Fibroblast of gingiva (primary cell): ENCODE measurements at regions not wholly inside any gene's neighbourhood (a gene's known extent, or its start where the extent isn't known, plus 50 kb on each side); places are given as distances from the start of the nearest gene placed in this dataset.
"Not testable (repeated sequence)": the region's sequence is repeated elsewhere in the genome, so short reads cannot be mapped to it uniquely, and the experiment has no call there.

Experiments
- DNase-seq: peaks from one replicate; pipeline ENCODE4 v3.0.0-alpha.2; 2011; ENCODE audit warnings: low read depth

DNA sequence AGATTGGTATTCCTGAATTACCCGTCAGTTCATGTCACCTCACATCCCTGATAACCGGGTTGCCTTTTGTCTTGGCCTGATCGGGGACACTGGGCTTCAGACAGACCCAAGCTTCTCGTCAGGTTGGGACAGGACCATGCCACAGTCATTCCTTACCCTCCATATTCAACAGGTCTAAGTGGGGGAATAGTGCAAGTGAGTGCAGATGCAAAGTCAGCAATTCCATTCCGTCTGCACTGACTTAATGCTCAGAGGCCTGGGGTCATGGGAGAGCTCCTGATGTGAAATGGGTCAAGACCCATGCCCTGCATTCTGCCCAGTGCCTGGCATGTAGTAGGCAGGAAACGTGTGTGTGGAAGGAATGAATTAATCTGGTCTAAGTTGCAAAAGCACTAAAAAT lies 95.4 kb upstream of the PITRM1 start:
- no peak for DNase-seq

DNA sequence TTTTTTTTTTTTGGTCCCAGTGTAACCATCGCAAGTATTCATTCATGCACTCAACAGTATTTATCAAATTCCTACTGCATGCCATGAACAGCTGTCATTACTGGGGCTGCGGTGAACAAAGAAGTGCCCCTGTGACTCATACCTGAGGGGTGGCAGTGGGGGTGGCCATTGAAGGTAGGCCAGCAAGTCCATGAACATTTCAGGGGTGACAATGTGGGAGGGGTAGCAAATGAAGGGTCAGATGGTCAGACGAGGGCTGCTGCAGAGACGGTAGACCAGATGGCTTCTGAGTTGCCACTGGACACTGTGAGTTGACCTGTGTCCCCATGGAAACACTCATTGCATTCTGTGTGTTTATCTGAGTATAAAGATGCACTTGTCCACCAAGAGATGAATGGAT lies 92.5 kb upstream of the PITRM1 start:
- no peak for DNase-seq

DNA sequence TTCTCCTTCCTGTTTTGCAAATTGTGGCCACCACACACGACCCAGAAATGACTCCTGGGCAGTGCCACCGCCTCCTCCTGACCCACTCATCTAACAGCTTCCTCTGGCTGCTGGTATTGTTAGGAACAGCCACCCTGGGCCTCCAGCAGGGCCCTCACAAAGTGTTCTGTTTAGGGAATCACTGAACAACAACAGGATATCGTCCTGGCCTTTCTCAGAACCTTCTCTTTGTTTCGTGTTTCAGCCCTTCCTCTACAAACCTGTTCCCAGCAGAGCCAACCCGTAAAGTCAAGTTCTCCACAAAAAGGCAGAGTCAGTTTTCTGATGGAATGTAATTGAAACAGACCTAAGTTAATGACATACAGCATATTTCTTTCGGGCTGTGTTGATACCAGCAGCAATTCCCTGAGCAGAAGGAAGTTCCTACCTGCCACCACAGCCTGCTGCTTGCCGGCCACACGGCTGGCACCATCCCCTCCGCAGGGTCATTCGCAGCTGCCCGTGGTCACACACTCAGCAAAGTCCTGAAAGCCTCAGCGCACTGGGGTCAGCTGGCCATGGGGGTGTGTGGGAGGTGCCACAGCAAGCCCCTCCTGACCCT lies 91.7 kb upstream of the PITRM1 start:
- no peak for DNase-seq

DNA sequence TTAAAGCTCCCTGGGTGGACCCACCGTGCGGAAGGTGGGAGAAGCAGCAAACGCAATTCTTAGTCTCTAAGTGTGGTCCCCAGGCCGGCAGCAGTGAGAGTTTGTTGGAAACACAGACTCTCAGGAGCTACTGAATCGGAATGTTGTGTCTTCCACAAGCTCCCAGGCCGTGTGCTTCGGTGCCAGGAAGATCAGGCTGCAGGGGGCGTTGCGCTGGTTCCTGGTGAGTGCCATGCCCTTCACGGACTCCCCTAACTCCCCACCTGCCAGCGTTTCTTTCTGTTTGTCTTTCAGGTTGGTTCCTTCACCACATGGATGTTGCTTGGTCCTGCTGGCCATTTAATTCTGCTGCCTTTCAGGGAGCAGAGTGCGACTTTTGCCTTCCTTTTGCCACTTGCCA lies 91.2 kb upstream of the PITRM1 start:
- no peak for DNase-seq

DNA sequence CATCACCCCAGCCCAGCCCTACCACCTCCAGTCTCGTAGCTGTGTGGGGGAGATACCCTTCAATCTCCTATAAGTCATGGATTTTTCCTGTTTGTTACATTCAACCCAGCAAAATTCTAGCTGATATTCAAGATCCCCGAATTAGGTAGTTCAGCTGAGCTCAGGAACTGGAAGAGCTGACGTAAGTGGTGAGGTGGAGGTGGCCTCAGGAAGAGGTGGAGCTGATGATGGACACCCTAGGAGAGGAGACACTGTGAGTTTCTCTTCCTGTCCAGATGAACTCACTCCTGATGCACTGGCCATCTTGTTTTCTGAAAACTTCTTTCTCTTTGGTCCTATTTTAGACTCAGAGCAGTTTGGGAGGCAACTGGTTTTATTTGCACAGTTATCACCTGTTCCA lies 90.5 kb upstream of the PITRM1 start:
- DNase-seq: no peak

DNA sequence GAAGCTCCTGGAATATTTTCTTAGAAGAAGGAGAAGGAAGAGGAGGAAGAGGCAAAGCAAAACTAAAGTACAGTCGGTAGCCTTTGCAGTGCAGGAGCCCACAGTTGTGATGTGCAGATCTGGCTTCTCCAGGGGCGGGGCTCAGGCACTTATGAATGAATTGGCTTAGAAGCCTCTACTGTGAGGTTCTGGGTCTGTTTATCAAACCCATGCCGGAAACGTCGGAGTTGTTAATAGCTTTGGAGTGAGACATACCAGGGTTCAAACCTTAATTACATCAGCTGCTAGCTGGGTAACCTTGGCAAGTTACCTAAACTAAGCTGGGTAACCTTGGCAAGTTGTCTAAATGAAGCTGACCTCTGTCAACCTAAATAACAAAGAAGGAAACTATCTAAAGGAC lies 89.3 kb upstream of the PITRM1 start:
- no peak for DNase-seq

DNA sequence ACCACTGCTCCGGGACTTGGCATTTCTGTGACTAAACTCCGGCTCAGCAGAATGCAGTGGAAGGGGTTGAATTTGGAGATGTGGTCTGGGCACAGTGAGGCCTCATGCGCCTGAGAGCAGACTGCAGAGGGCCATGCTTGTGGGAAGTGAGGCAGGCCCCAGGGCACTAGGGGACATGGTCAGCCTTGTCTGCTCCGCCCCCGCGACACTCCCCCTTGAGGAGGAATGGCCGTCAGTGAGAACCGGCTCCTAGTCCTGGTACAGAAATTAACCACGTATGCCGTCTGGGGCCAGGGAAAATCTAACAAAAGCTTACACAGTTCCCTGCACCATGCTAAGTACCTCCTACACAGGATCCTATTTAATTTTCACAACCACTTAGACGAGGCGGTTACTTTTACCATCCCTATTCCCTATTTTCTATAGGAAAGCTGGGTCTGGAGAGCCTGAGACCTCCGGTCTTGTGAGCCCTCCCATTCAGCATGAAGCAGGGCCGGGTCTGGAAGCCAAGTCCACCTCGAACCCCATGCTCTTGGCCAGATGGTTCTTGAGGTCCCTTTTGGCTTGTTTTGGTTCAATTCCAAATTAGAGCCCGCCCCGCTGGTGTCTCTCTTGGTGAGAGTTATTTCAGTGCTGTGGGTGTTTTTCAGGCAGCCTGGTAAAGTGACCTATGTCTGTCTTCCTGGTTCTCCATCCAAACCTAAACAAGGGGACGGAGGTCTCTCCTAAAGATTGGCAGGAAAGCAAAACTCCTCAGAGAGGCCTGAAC lies 87.7 kb upstream of the PITRM1 start:
- no peak for DNase-seq

DNA sequence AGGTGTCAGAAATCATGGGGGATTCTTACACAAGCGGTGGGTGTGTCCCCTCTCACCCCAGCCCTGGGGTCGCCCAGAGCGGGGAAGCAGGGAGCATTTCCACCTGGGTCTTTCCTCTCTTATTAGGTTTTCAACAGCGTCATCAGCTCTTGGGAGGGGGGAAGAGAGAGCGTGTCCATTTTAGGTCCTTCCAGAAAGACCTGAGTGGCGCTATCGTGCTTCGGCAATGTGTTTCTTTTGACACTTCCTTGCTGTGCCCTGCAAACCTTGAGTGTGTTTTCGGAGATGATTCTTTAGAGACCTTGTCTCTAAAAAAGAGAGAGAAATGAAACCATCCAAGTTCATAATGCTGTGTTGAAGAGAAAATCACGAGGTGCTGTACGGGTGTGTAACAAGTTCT lies 86.9 kb upstream of the PITRM1 start:
- DNase-seq: no peak

DNA sequence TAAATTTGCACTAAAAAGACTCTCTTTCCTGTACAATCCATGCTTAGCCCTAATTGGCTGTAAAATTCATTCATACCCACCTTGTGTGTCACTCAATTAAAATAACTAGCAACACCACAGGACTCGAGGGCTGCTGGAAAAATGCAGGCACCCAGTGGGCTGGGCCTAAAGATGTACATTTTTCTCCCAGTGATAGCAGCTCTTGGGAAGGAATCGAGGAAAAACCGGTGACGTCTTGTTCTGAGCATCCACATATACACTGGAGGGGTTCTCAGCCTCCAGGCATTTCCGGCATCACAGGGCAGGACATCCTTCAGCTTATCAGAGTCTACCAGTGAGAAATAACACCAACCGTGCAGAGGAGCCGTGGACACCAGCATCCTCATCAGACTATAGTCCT lies 85.8 kb upstream of the PITRM1 start:
- no peak for DNase-seq

DNA sequence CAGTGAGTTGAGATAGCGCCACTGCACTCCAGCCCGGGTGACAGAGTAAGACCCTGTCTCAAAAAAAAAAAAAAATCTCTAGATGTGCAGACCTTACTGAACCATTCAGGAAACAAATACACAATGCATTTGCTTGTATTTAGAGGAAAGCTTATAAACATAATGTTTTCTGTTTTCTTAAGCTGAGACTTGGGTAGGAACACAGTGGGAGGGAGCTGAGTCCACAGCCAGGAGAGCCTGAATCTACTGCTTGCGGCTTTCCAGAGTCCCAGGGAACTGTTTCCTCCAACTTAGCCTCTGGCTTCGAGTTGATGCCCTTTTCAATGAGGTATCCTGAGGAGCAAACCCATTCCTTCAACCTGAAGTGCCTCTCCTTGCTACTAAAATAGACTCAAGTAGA lies 83.0 kb upstream of the PITRM1 start:
- DNase-seq: no peak

DNA sequence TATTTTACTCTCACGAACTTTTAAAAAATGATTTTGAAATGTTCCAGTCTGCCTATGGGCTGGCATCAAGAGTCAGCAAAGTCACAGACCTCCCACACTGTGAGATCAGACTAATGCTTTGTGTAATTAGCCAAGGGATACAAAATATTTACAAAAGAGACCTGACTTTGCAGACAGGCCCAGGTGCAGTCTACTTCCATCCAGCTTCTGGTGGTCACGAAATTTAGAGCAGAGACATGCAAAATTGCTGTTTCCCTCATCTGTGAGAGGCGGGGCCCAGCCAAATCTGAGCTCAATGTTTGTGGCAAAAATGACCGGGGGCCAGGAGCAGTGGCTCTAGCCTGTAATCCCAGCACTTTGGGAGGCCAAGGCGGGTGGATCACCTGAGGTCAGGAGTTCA lies 82.5 kb upstream of the PITRM1 start:
- no peak for DNase-seq

DNA sequence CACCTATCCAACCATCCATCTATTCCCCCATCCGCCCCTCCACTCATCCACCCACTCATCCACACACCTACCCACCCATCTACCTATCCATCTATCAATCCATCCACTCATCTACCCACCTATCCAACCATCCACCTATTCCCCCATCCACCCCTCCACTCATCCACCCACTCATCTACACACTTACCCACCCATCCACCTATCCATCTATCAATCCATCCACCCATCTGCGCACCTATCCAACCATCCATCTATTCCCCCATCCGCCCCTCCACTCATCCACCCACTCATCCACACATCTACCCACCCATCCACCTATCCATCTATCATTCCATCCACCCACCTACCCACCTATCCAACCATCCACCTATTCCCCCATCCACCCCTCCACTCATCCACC lies 81.4 kb upstream of the PITRM1 start:
- not testable (repeated sequence) for DNase-seq

DNA sequence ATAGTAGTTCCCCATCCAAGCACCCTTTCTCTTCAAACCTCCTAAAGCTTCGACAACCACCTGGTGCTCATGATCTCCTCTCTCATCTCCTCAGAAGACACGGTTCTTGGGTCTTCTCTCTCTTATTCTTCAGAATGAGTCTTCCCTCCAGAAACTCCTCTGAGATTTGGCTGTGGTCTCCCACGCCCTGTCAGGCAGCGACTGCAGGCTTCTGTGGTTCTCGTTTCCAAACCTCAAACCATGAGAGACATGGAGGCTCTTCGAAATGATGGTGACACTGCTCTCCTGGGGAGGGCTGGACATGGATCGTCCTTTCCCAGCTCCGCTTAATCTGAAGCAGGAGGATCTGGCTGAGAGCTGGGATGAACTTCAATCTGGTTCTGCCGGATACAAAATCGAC lies 78.6 kb upstream of the PITRM1 start:
- no peak for DNase-seq

DNA sequence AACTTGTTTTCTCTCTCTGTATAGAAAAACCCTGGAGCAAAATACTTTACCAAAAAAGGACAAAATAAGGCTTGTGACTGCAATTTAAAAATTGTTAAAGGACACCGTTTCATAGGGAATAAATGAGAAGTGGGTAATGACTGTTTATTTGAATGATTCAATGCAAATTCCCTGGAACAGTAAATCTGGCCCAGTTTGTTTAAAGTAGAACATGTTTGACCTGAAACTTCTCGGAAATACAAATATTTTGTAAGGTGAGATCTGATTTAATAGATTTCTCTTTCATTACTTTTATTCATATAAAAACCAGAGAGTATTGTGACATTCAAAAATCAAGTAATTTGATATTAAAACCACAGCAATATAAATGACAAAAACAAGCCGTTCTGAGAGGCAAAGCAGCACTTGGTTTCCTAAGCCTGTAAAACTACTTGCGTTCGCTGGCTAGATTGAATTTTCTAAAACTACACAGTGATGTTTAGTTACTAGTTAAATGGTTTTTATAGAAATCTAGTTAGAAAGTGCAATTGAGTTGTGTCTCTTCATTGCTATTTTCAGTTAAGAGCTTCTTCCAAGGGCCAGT lies 76.8 kb upstream of the PITRM1 start:
- DNase-seq: no peak

DNA sequence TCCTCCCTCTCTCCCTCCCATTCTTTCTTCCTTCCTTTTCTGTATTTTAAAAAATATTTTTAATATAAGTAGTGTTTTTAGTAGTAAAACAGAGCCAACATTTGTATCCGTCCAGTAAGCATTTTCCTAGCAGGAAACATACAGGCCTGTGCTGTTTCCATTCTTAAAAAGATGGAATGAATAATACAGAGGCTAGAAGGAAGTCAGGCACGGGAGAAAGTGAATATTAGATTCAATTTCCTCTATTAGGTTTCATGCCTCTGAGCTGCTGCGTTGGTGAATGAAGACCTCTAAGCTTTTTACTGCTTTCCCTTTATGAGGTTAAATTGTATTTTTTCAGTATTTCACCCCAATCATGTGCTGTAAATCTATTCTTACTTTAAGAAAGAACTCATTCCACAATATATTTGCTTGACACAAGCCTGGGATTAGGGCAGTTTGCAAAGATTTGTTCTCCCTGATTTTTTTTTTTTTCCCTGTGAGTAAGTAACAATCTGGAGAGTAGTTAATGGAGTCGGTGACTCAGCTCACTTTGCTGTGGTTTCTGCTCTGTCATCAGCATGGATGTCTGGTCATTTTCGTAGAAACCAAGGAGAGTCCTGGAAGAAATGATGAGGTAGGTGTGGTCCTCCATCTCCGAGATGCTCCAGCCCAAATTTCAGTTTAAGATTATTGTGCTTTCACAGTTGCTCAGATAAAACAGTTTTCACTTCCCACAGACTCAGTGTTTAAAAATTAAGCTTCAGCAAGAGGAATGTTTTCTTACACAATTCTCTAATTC lies 76.1 kb upstream of the PITRM1 start:
- DNase-seq: peak; percentile 88

DNA sequence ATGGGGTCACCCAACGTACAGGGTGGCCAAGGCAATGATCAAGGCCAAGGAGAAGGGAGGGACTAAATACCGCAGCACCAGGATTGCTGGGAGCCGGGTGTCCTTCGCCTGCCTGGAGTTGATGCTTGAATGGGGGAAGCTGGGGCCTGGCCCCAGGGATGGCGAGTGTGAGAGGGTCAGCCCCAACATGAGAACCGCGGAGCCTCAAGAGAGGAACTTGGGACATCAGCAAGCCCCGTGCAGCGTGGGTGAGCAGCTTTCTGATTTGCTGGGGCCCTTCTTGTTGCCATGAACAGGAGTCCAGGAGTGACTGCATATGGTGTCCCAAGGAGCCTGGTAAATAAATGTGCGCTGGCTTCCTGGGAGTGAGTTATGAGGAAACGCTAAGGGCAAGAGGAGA lies 72.8 kb upstream of the PITRM1 start:
- DNase-seq: no peak

DNA sequence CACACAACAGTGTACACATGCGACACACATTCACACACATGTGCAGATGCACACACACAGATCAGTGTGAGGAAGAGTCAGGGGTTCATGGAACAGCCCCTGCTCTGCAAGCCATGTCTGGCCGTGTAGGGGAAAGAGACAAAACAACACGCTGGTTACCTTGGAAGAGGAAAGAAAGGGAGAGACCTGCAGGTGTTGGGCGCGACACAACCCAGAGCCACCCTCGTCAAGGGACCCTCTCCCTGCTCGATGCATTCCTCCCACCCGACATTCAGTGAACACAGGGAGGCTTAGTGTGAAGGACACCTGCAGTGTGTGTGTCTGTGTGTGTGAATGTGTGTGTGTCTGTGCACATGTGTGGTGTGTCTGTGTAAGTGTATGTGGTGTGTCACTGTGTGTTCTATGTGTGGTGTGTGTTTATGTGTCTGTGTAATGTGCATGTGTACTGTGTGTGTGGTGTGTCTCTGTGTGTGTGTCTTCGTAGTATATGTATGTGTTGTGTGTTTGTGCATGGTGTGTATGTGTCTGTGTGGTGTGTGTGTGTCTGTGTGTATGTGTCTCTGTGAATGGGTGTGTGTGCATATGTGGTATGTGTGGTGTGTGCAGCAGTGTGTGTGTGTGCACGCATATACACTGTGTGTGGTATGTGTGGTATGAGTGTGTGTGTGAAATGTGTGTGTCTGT lies 69.5 kb upstream of the PITRM1 start:
- DNase-seq: no peak

DNA sequence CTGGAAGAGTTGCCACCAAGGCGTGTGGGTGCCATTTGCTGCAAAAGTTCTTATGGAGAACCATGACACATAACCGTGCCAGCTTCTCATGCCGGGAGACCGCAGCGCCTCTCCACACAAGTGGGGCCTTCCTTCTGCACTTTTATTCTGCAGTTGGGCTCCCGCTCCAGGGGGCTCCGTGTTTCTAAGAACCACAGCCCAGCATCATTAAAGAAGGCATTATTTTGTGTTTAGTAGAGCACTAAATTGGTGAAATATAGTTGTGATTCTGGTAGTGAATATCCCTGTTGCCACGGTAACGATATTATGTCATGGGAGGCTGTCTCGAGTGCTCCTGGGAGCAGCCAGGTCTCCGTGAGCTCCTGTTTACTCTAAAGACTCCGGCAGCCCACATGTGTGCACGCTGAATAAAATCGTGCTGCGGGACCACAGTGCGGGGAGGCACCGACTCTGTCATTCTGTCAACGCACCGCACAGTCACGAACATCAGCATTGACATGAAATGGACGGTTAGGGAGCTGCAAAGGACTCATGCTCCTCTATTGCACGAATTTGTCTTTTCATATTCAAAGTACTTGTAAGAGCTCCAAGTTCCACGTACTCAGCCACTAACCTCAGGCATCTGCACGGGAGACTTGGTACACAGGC lies 68.8 kb upstream of the PITRM1 start:
- DNase-seq: no peak

DNA sequence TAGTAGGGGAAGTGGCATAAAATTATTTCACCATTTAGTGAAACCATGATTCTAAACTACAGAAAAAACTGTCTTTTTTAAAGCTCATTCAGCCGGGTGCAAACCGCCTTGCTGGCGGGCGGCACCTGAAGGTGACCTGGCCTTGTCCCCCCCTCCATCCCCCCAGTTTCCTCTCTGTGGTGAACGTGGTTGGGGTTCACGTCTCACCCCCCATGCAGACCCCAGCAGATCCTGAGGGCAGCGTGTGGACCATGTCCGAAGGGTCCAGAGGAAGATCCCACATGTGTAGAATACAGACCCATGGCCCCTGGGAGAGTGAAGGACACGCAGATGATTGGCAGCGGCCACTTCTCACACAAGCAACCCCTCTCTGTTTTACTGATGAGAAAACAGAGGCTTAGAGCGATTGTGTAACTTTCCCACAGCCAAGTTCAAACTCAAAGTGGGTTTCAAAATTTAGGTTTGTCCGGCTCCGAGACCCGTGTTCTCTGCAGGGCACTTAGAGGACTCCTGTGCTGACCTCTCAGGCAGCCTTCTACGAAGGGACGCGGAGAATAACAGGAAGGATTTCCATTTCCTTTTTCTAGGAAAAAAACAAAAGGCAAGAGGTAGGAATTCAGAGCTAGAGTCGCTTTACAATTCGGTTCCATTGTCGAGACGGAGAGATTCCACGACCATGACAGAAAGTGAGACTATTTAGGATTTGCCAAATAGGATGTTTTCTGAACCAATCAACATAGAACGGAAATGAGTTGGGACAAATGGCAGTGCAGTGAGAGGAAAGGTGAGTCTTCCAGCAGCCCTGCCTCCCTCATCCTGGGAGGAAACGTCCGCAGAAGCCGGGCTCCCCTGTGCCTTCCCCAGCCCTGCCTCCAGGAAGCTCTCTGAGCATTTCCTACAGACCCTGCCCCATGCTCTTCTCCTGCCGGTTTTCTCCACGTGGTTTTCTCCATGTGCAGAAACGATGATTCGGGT lies 67.6 kb upstream of the PITRM1 start:
- no peak for DNase-seq

DNA sequence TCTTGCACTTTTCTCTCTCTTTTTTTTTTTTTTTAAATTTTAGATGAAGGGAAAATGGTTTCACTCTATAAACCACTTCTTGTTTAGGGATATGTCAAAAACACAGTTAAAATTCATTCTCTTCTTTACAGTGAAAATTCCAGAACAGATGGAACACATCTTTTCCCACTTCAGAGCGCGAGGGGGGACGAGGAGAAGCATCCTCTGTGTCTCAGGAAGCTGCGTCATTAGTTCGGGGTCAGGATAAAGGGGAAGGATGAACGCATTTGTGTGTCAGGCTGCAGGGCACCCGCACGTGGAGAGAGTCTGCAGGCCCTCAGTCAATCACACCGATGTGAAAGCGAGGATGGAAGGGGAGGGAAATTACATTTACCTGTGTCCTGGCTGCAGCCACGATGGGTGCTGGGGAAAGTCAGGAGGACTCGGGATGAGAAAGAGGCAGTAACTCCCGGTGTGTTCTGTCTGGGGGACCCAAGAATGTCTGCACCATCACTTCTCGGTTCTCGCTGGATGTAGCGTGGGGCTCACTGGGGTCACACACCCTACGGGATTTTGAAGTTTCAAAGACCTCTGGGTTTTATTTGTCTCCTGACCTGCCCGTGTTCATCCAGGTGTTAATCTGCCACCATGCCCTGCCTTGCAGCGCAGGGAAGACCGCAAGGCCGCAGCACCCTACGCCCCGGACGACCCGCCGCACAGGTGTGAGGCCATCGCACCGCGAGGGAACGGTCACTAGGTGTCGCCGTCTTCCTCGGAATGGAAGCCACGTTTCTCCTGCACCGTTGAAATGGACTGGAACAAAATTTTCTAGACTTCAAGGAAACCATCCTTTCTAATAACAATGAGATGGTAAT lies 66.7 kb upstream of the PITRM1 start:
- peak; percentile 60 for DNase-seq
